Panc1 (cell line): ENCODE measurements at regions not wholly inside any gene's neighbourhood (a gene's known extent, or its start where the extent isn't known, plus 50 kb on each side); places are given as distances from the start of the nearest gene placed in this dataset.

Experiments used
- ATAC-seq: fragments of 200-7000 bp; cut with Tn5 transposase; 2 replicates; pipeline ENCODE4 v1.9.1; 2020; ENCODE audit warnings: mild to moderate bottlenecking, moderate library complexity
- BruUV-seq: library from RNA; stranded (reverse); fragments of 400-500 nt; replicated peaks from 2 replicates; lab custom pipeline; 2021; lab: Mats Ljungman, UMichigan
- CTCF ChIA-PET: fragments of 300-600 bp; sonication (Branson Sonifier 250); formaldehyde crosslinking; loops from one replicate; lab custom pipeline; 2022; ENCODE audit warnings: antibody characterized with exemption; lab: Charles Lee
- POLR2A ChIA-PET: fragments of 300-600 bp; sonication (Branson Sonifier 250); formaldehyde crosslinking; loops from one replicate; lab custom pipeline; 2022; ENCODE audit warnings: antibody characterized with exemption; lab: Charles Lee
- DNase-seq: peaks from one replicate; pipeline ENCODE4 v3.0.0-alpha.2; 2010; ENCODE audit warnings: low read depth, low spot score
- H3K27ac ChIP-seq: 2 replicates; pipeline ENCODE4 v1.5.1; 2011; ENCODE audit warnings: mild to moderate bottlenecking, low read length, inconsistent platforms
- H3K27me3 ChIP-seq: fragments of 200-500 bp; sonication (Bioruptor generic); 2 replicates; pipeline ENCODE4 v1.6.0; 2014; ENCODE audit warnings: low read length, inconsistent platforms; ENCODE audit not compliant: control insufficient read depth, insufficient read depth
- H3K36me3 ChIP-seq: fragments of 200-500 bp; sonication (Bioruptor generic); 2 replicates; pipeline ENCODE4 v1.5.1; 2014; ENCODE audit warnings: inconsistent platforms, mild to moderate bottlenecking, low read length, moderate library complexity; ENCODE audit not compliant: control insufficient read depth, insufficient read depth
- H3K4me1 ChIP-seq: 2 replicates; pipeline ENCODE4 v1.5.1; 2011; ENCODE audit warnings: inconsistent platforms, mild to moderate bottlenecking, low read length, moderate library complexity; ENCODE audit not compliant: control insufficient read depth, insufficient read depth
- H3K4me3 ChIP-seq, 2 experiments: 2 replicates each; pipeline ENCODE4 v1.5.1; 2011 to 2012; ENCODE audit warnings: low read depth in 2 of 2, low read length in 2 of 2, mild to moderate bottlenecking in 2 of 2, inconsistent platforms in 1 of 2, moderate library complexity in 1 of 2
- H3K9me3 ChIP-seq: fragments of 200-500 bp; sonication (Bioruptor generic); 2 replicates; pipeline ENCODE4 v1.5.1; 2014; ENCODE audit warnings: low read depth, mild to moderate bottlenecking, inconsistent platforms, low read length, moderate library complexity; ENCODE audit not compliant: control insufficient read depth, insufficient read depth
- CTCF ChIP-seq: fragments of 450-650 bp; IDR thresholded peaks from 2 replicates; pipeline ENCODE4 v1.5.1; 2017; ENCODE audit warnings: mild to moderate bottlenecking
- POLR2AphosphoS5 ChIP-seq: IDR thresholded peaks from 2 replicates; pipeline ENCODE4 v1.6.1; 2012; ENCODE audit warnings: mild to moderate bottlenecking, low read depth, low read length, moderate library complexity
- SIN3A ChIP-seq: IDR thresholded peaks from 2 replicates; pipeline ENCODE4 v1.6.1; 2012; ENCODE audit warnings: low read depth, mild to moderate bottlenecking, low read length, moderate library complexity, borderline replicate concordance; ENCODE audit not compliant: insufficient read depth
- TCF7L2 ChIP-seq: IDR thresholded peaks from 2 replicates; pipeline ENCODE4 v1.6.1; 2011; ENCODE audit warnings: mild to moderate bottlenecking, low read depth, low read length, inconsistent platforms
- in situ Hi-C: cut with HindIII; loops from 2 replicates; pipeline ENCODE4 v1.10.0; 2016; ENCODE audit warnings: low sequenced_read_pairs, low pct_unique_long_range_greater_than_20kb
- intact Hi-C: fragments of 100-400 bp; cut with micrococcal nuclease; formaldehyde crosslinking; loops from one replicate; pipeline ENCODE4 v1.10.0; 2022; ENCODE audit not compliant: unreplicated experiment
- TF ChIP-seq, protein P1 (sequence below), 2 experiments: IDR thresholded peaks; 2 replicates each; pipeline ENCODE4 v1.6.1; 2011 to 2012; ENCODE audit warnings: low read depth in 2 of 2, control low read depth in 1 of 2, low read length in 1 of 2, mild to moderate bottlenecking in 1 of 2, moderate library complexity in 1 of 2; ENCODE audit not compliant: insufficient read depth in 1 of 2

GRCh38 chr6:93047033-93047432 is 372.3 kb downstream of the EPHA7 start:
- DNase-seq = no peak
- intact Hi-C loops (loop anchor here (10.0 kb wide), 1 partner anchor 368 kb away; the partner anchor contains the start of gene EPHA7), in situ Hi-C loops (no loop called here)
- POLR2A ChIA-PET = no interaction called here
- Histone ChIP-seq H3K27ac (no peak overlapping the region), H3K4me3 (no peak overlapping the region), H3K36me3 (no peaks in the 10 kb centered on the region), H3K9me3 (no peaks in the 10 kb centered on the region), H3K27me3 (no peaks in the 10 kb centered on the region), H3K4me1 (no peaks in the 10 kb centered on the region)
- TF ChIP-seq CTCF (no peak), SIN3A (no peak), TCF7L2 (no peak), POLR2AphosphoS5 (no peak)
- TF ChIP-seq, protein P1, sequence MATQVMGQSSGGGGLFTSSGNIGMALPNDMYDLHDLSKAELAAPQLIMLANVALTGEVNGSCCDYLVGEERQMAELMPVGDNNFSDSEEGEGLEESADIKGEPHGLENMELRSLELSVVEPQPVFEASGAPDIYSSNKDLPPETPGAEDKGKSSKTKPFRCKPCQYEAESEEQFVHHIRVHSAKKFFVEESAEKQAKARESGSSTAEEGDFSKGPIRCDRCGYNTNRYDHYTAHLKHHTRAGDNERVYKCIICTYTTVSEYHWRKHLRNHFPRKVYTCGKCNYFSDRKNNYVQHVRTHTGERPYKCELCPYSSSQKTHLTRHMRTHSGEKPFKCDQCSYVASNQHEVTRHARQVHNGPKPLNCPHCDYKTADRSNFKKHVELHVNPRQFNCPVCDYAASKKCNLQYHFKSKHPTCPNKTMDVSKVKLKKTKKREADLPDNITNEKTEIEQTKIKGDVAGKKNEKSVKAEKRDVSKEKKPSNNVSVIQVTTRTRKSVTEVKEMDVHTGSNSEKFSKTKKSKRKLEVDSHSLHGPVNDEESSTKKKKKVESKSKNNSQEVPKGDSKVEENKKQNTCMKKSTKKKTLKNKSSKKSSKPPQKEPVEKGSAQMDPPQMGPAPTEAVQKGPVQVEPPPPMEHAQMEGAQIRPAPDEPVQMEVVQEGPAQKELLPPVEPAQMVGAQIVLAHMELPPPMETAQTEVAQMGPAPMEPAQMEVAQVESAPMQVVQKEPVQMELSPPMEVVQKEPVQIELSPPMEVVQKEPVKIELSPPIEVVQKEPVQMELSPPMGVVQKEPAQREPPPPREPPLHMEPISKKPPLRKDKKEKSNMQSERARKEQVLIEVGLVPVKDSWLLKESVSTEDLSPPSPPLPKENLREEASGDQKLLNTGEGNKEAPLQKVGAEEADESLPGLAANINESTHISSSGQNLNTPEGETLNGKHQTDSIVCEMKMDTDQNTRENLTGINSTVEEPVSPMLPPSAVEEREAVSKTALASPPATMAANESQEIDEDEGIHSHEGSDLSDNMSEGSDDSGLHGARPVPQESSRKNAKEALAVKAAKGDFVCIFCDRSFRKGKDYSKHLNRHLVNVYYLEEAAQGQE (IDR thresholded peaks at IDR 0.05; ENCODE audit: insufficient read depth in 1 of 2, low read depth in 2 of 2, low read length in 1 of 2) = no peak
- CTCF ChIA-PET = no interaction called here
- BruUV-seq = no TSS peak
- no peak for ATAC-seq

GRCh38 chr6:93045156-93045555 is 374.2 kb downstream of the EPHA7 start:
- intact Hi-C loops = loop anchor here (10.0 kb wide), 1 partner anchor 370 kb away; the partner anchor contains the start of gene EPHA7
- Histone ChIP-seq H3K9me3 (no peaks in the 10 kb centered on the region), H3K4me3 (no peak overlapping the region), H3K36me3 (no peaks in the 10 kb centered on the region), H3K27ac (no peak overlapping the region), H3K27me3 (no peaks in the 10 kb centered on the region), H3K4me1 (no peaks in the 10 kb centered on the region)
- CTCF ChIA-PET = no interaction called here
- ATAC-seq = no peak
- TF ChIP-seq TCF7L2 = no peak
- TF ChIP-seq CTCF = no peak
- no peak for TF ChIP-seq POLR2AphosphoS5
- TF ChIP-seq, protein P1 (IDR thresholded peaks at IDR 0.05; ENCODE audit: insufficient read depth in 1 of 2, low read depth in 2 of 2, low read length in 1 of 2) = no peak
- TF ChIP-seq SIN3A = no peak
- no TSS peak for BruUV-seq
- no peak for DNase-seq
- in situ Hi-C loops = no loop called here
- POLR2A ChIA-PET = no interaction called here
